HepG2 (cell line): ENCODE measurements at regions not wholly inside any gene's neighbourhood (a gene's known extent, or its start where the extent isn't known, plus 50 kb on each side); places are given as distances from the start of the nearest gene placed in this dataset.

Source experiments
- ATAC-seq: fragments of 200-7000 bp; cut with Tn5 transposase; 3 replicates; pipeline ENCODE4 v1.9.1; 2020; ENCODE audit warnings: mild to moderate bottlenecking, moderate library complexity
- BruUV-seq: library from RNA; stranded (reverse); fragments of 400-500 nt; replicated peaks from 2 replicates; lab custom pipeline; 2021; lab: Mats Ljungman, UMichigan
- CTCF ChIA-PET: fragments of 300-600 bp; formaldehyde crosslinking; extraction: SDS; loops from one replicate; lab custom pipeline; 2021; ENCODE audit warnings: low total read pairs, inconsistent platforms, low intra/inter-chr PET ratio; lab: Yijun Ruan, JAX
- POLR2A ChIA-PET: fragments of 350-600 bp; sonication (Branson Sonifier 250); formaldehyde crosslinking; loops from one replicate; lab custom pipeline; 2020; ENCODE audit warnings: antibody characterized with exemption, inconsistent platforms; lab: Yijun Ruan, JAX
- DNase-seq: peaks from one replicate; pipeline ENCODE4 v3.0.0-alpha.2; 2015; ENCODE audit warnings: low spot score
- FAIRE-seq: peaks from 3 replicates; lab custom pipeline; 2011; peaks lifted over from hg19 to GRCh38; lab: Jason Lieb, UNC
- H2AFZ ChIP-seq: one replicate; pipeline ENCODE4 v1.6.1; 2011; ENCODE audit warnings: low read length, inconsistent platforms
- H3K27ac ChIP-seq: fragments of 300-600 bp; 3 replicates; pipeline ENCODE4 v1.8.0; 2011; ENCODE audit warnings: mixed run types, mild to moderate bottlenecking, mixed read lengths, low read length, inconsistent platforms; ENCODE audit not compliant: insufficient read depth; ENCODE audit errors: extremely low read length
- H3K27me3 ChIP-seq, 2 experiments: fragments of 200-600 bp in 1 of 2; 2 replicates in 1 of 2; 3 replicates in 1 of 2; pipeline versions ENCODE4 v1.6.0 to v1.8.0; 2011; ENCODE audit warnings: low read length in 2 of 2, mild to moderate bottlenecking in 2 of 2, moderate library complexity in 2 of 2, inconsistent platforms in 1 of 2; ENCODE audit not compliant: insufficient read depth in 2 of 2, control insufficient read depth in 1 of 2
- H3K36me3 ChIP-seq, 2 experiments: fragments of 200-600 bp in 1 of 2; replicated peaks in 1 of 2; 2 replicates in 1 of 2; 3 replicates in 1 of 2; pipeline versions ENCODE4 v1.5.1 to v1.8.0; 2011; ENCODE audit warnings: low read length in 2 of 2, inconsistent platforms in 1 of 2; ENCODE audit not compliant: insufficient read depth in 2 of 2, control insufficient read depth in 1 of 2
- H3K4me1 ChIP-seq: 2 replicates; pipeline ENCODE4 v1.5.1; 2012; ENCODE audit warnings: low read length, inconsistent platforms; ENCODE audit not compliant: insufficient read depth
- H3K4me2 ChIP-seq: 2 replicates; pipeline ENCODE4 v1.6.0; 2011; ENCODE audit warnings: low read depth, low read length, inconsistent platforms
- H3K4me3 ChIP-seq, 3 experiments: fragments of 200-600 bp in 1 of 3; sonication (generic), shearing (Covaris generic) in 1 of 3; replicated peaks in 1 of 3; 2 replicates each; pipeline ENCODE4 v1.5.1; 2011 to 2016; ENCODE audit warnings: low read length in 3 of 3, inconsistent platforms in 2 of 3, low read depth in 2 of 3, mild to moderate bottlenecking in 2 of 3, control low read depth in 1 of 3, mixed read lengths in 1 of 3; ENCODE audit not compliant: insufficient read depth in 1 of 3
- H3K79me2 ChIP-seq: one replicate; pipeline ENCODE4 v1.6.1; 2011; ENCODE audit warnings: low read length, inconsistent platforms; ENCODE audit not compliant: insufficient read depth
- H3K9ac ChIP-seq: 2 replicates; pipeline ENCODE4 v1.6.0; 2011; ENCODE audit warnings: mild to moderate bottlenecking, low read depth, low read length, inconsistent platforms; ENCODE audit not compliant: insufficient read depth
- H3K9me3 ChIP-seq: 2 replicates; pipeline ENCODE4 v1.5.1; 2012; ENCODE audit warnings: mild to moderate bottlenecking, low read length
- H4K20me1 ChIP-seq: 2 replicates; pipeline ENCODE4 v1.6.0; 2011; ENCODE audit warnings: inconsistent platforms, mild to moderate bottlenecking, low read length, moderate library complexity; ENCODE audit not compliant: insufficient read depth
- ATRX ChIP-seq: sonication (generic); formaldehyde crosslinking; IDR thresholded peaks from 2 replicates; pipeline ENCODE4 v1.4.0; 2020; ENCODE audit warnings: missing genetic modification reagents, borderline replicate concordance
- ERF ChIP-seq: IDR thresholded peaks from 2 replicates; pipeline ENCODE4 v1.6.1; 2018; ENCODE audit warnings: missing biosample characterization, missing genetic modification reagents
- HCFC1 ChIP-seq: fragments of 150-350 bp; IDR thresholded peaks from 2 replicates; pipeline ENCODE4 v1.6.1; 2014; ENCODE audit warnings: low read depth, low read length
- KLF13 ChIP-seq: sonication (generic); formaldehyde crosslinking; IDR thresholded peaks from 2 replicates; pipeline ENCODE4 v1.4.0; 2020; ENCODE audit warnings: mild to moderate bottlenecking, missing genetic modification reagents
- MAFK ChIP-seq, 2 experiments: IDR thresholded peaks in 1 of 2; conservative IDR thresholded peaks in 1 of 2; 2 replicates each; pipeline ENCODE4 v1.6.1; 2011; ENCODE audit warnings: improper control_type of control experiment in 2 of 2, low read length in 2 of 2
- SYNCRIP ChIP-seq: fragments of 200-400 bp; formaldehyde crosslinking; IDR thresholded peaks from 2 replicates; pipeline ENCODE4 v1.6.1; 2018; ENCODE audit warnings: mild to moderate bottlenecking, low read depth, low read length; ENCODE audit not compliant: insufficient read depth
- TEAD3 ChIP-seq: optimal IDR thresholded peaks from 2 replicates; pipeline ENCODE3; 2016; ENCODE audit warnings: borderline replicate concordance
- ZFP37 ChIP-seq: sonication (generic); formaldehyde crosslinking; IDR thresholded peaks from 2 replicates; pipeline ENCODE4 v1.4.0; 2020; ENCODE audit warnings: missing genetic modification reagents, borderline replicate concordance
- ZNF10 ChIP-seq: sonication (generic); formaldehyde crosslinking; IDR thresholded peaks from 2 replicates; pipeline ENCODE4 v1.4.0; 2020; ENCODE audit warnings: mild to moderate bottlenecking, low read depth, missing genetic modification reagents, borderline replicate concordance
- WGBS: methylation state at CpG from one replicate; pipeline ENCODE4 v1.1.6; 2017; ENCODE audit warnings: low lambda C conversion rate; 5-methylcytosine and 5-hydroxymethylcytosine counted together
- in situ Hi-C: cut with HindIII; loops from 2 replicates; pipeline ENCODE4 v1.10.0; 2017; ENCODE audit warnings: low pct_unique_long_range_greater_than_20kb; ENCODE audit not compliant: extremely low pct_ligation_motif_present
- intact Hi-C: fragments of 100-400 bp; cut with micrococcal nuclease; formaldehyde crosslinking; loops from one replicate; pipeline ENCODE4 v1.10.0; 2022; ENCODE audit not compliant: unreplicated experiment

- H3K79me2 ChIP-seq: no peaks in the 10 kb centered on the region
- in situ Hi-C loops (loop anchor here (25.0 kb wide), 1 partner anchor 284 kb away; no protein-coding TSS in a partner anchor), intact Hi-C loops (no loop called here)
- ChIA-PET CTCF (no interaction called here), POLR2A (no interaction called here)
- no peaks in the 10 kb centered on the region for H3K27me3 ChIP-seq
- no peak overlapping the region for H3K27ac ChIP-seq
- no peak overlapping the region for H3K9ac ChIP-seq
- no peak overlapping the region for H3K4me3 ChIP-seq
- H2AFZ ChIP-seq: no peak overlapping the region
- H3K4me2 ChIP-seq: no peak overlapping the region
- TF ChIP-seq MAFK (conservative IDR thresholded peaks at IDR 0.05 in 1 of 2, IDR thresholded peaks at IDR 0.05 in 1 of 2; ENCODE audit: low read length in 2 of 2) (no peak), TEAD3 (no peak), SYNCRIP (no peak), HCFC1 (no peak), ERF (CRISPR knock-in tag) (no peak), ZFP37 (CRISPR knock-in tag) (no peak), KLF13 (CRISPR knock-in tag) (no peak), ZNF10 (no peak), ATRX (CRISPR knock-in tag) (no peak)
- no peaks in the 10 kb centered on the region for H3K36me3 ChIP-seq
- ATAC-seq (no peak), DNase-seq (no peak), FAIRE-seq (no peak)
- no peaks in the 10 kb centered on the region for H4K20me1 ChIP-seq
- WGBS: 6% methylated on average over 1 of the region's 1 CpG
- no peaks in the 10 kb centered on the region for H3K4me1 ChIP-seq
- no TSS peak for BruUV-seq
- no peaks in the 10 kb centered on the region for H3K9me3 ChIP-seq
Observed at GRCh38 chr18:25553631-25554263, 201.8 kb upstream of the ZNF521 start.
